Mesenchymal stem cell (in vitro differentiated cells and primary cell): ENCODE measurements at regions not wholly inside any gene's neighbourhood (a gene's known extent, or its start where the extent isn't known, plus 50 kb on each side); places are given as distances from the start of the nearest gene placed in this dataset.

Source experiments
- DNase-seq: peaks from one replicate; pipeline ENCODE4 v3.0.0-alpha.2; 2013
- H2AFZ ChIP-seq: one replicate; pipeline ENCODE4 v1.6.1; 2013; ENCODE audit warnings: low read depth, mild to moderate bottlenecking, control low read depth, inconsistent platforms, low read length, moderate library complexity
- H2AK5ac ChIP-seq: 2 replicates; pipeline ENCODE4 v1.6.1; 2013; ENCODE audit warnings: low read length, moderate library complexity, mild to moderate bottlenecking, inconsistent platforms; ENCODE audit not compliant: severe bottlenecking
- H2BK120ac ChIP-seq: one replicate; pipeline ENCODE4 v1.6.1; 2013; ENCODE audit warnings: low read depth, mild to moderate bottlenecking, inconsistent platforms, low read length, moderate library complexity
- H2BK12ac ChIP-seq, 2 experiments: one replicate each; pipeline ENCODE4 v1.6.1; 2013; ENCODE audit warnings: inconsistent platforms in 2 of 2, low read length in 2 of 2, mild to moderate bottlenecking in 2 of 2, moderate library complexity in 2 of 2, control low read depth in 1 of 2
- H2BK15ac ChIP-seq: one replicate; pipeline ENCODE4 v1.6.1; 2013; ENCODE audit warnings: mild to moderate bottlenecking, low read depth, inconsistent platforms; ENCODE audit not compliant: poor library complexity, severe bottlenecking
- H2BK5ac ChIP-seq: 2 replicates; pipeline ENCODE4 v1.6.1; 2013; ENCODE audit warnings: low read depth, mild to moderate bottlenecking, low read length, control low read depth, inconsistent platforms; ENCODE audit not compliant: poor library complexity, severe bottlenecking
- H3K14ac ChIP-seq, 2 experiments: one replicate each; pipeline ENCODE4 v1.6.1; 2013; ENCODE audit warnings: inconsistent platforms in 2 of 2, low read length in 2 of 2, control low read depth in 1 of 2, mild to moderate bottlenecking in 1 of 2, moderate library complexity in 1 of 2
- H3K18ac ChIP-seq, 2 experiments: one replicate each; pipeline ENCODE4 v1.6.1; 2013; ENCODE audit warnings: inconsistent platforms in 2 of 2, low read length in 2 of 2, control low read depth in 1 of 2, low read depth in 1 of 2, mild to moderate bottlenecking in 1 of 2
- H3K23ac ChIP-seq, 2 experiments: one replicate each; pipeline ENCODE4 v1.6.1; 2013; ENCODE audit warnings: inconsistent platforms in 2 of 2, low read length in 2 of 2, mild to moderate bottlenecking in 2 of 2, moderate library complexity in 2 of 2, control low read depth in 1 of 2
- H3K27ac ChIP-seq: 2 replicates; pipeline ENCODE4 v1.5.1; 2013; ENCODE audit warnings: mild to moderate bottlenecking, moderate library complexity, low read length, control low read depth, inconsistent platforms; ENCODE audit not compliant: poor library complexity, severe bottlenecking
- H3K27me3 ChIP-seq, 2 experiments: 2 replicates each; pipeline versions ENCODE4 v1.6.1 to v1.7.0; 2013; ENCODE audit warnings: low read length in 2 of 2, mild to moderate bottlenecking in 2 of 2, moderate library complexity in 2 of 2, control low read depth in 1 of 2, inconsistent platforms in 1 of 2; ENCODE audit not compliant: control insufficient read depth in 1 of 2, insufficient read depth in 1 of 2
- H3K36me3 ChIP-seq, 2 experiments: 2 replicates each; pipeline versions ENCODE4 v1.6.1 to v1.7.0; 2013; ENCODE audit warnings: low read length in 2 of 2, control low read depth in 1 of 2, inconsistent platforms in 1 of 2, low read depth in 1 of 2, mild to moderate bottlenecking in 1 of 2; ENCODE audit not compliant: insufficient read depth in 2 of 2, control insufficient read depth in 1 of 2
- H3K4ac ChIP-seq, 2 experiments: one replicate each; pipeline ENCODE4 v1.6.1; 2013; ENCODE audit warnings: inconsistent platforms in 2 of 2, low read length in 2 of 2, mild to moderate bottlenecking in 2 of 2, moderate library complexity in 2 of 2, control low read depth in 1 of 2, low read depth in 1 of 2
- H3K4me1 ChIP-seq: 2 replicates; pipeline ENCODE4 v1.6.1; 2013; ENCODE audit warnings: low read depth, low read length, control low read depth; ENCODE audit not compliant: control insufficient read depth, insufficient read depth
- H3K4me2 ChIP-seq: 2 replicates; pipeline ENCODE4 v1.6.1; 2013; ENCODE audit warnings: low read length, mild to moderate bottlenecking, inconsistent platforms; ENCODE audit not compliant: poor library complexity, severe bottlenecking
- H3K4me3 ChIP-seq, 2 experiments: 2 replicates each; pipeline versions ENCODE4 v1.5.1 to v1.7.0; 2013; ENCODE audit warnings: low read length in 2 of 2, mild to moderate bottlenecking in 2 of 2, control low read depth in 1 of 2, low read depth in 1 of 2; ENCODE audit not compliant: insufficient read depth in 1 of 2
- H3K79me1 ChIP-seq: replicated peaks from 2 replicates; pipeline ENCODE4 v1.6.1; 2013; ENCODE audit warnings: mild to moderate bottlenecking, control low read depth, low read length, inconsistent platforms; ENCODE audit not compliant: poor library complexity, severe bottlenecking
- H3K9ac ChIP-seq: 2 replicates; pipeline ENCODE4 v1.7.0; 2013; ENCODE audit warnings: mild to moderate bottlenecking, low read length, moderate library complexity
- H3K9me3 ChIP-seq: 2 replicates; pipeline ENCODE4 v1.7.0; 2013; ENCODE audit warnings: mild to moderate bottlenecking, low read length; ENCODE audit not compliant: control insufficient read depth
- H4K8ac ChIP-seq: one replicate; pipeline ENCODE4 v1.6.1; 2013; ENCODE audit warnings: inconsistent platforms, mild to moderate bottlenecking, low read length, moderate library complexity
- H4K91ac ChIP-seq: one replicate; pipeline ENCODE4 v1.6.1; 2013; ENCODE audit warnings: mild to moderate bottlenecking, low read length, inconsistent platforms
- WGBS: methylation state at CpG from one replicate; pipeline ENCODE4 v1.1.7; 2013; ENCODE audit warnings: mixed read lengths; 5-methylcytosine and 5-hydroxymethylcytosine counted together

GRCh38 chr4:152103181-152103901, 342.5 kb upstream of the GATB start:
- Histone ChIP-seq H2AK5ac (peak overlapping the region; percentile 64), H2BK12ac (peak overlapping the region; percentile 46 to 84), H3K79me1 (no peaks in the 10 kb centered on the region), H2BK120ac (no peak overlapping the region), H2BK5ac (no peak overlapping the region), H3K4me1 (peaks cover 16% of the 10 kb centered on the region), H3K27ac (no peak overlapping the region), H3K23ac (no peak overlapping the region), H3K9ac (no peak overlapping the region), H3K27me3 (no peaks in the 10 kb centered on the region), H3K36me3 (no peaks in the 10 kb centered on the region), H3K9me3 (no peaks in the 10 kb centered on the region), H3K4ac (peak overlapping the region in 1 of 2 experiments; percentile 62), H3K18ac (peak overlapping the region in 1 of 2 experiments; percentile 56), H4K91ac (no peak overlapping the region), H4K8ac (peak overlapping the region; percentile 12), H3K4me2 (no peak overlapping the region), H3K14ac (peak overlapping the region in 1 of 2 experiments; percentile 29), H2AFZ (no peak overlapping the region), H3K4me3 (no peak overlapping the region), H2BK15ac (peak overlapping the region; percentile 17)
- DNase-seq: peak; percentile 26
- WGBS: 69% methylated on average over 8 of the region's 8 CpGs

- Histone ChIP-seq H2AK5ac (peak overlapping the region; percentile 83), H3K27ac (peak overlapping the region; percentile 24), H4K8ac (peak overlapping the region; percentile 86), H3K14ac (no peak overlapping the region), H3K36me3 (no peaks in the 10 kb centered on the region), H2BK120ac (peak overlapping the region; percentile 36), H2BK12ac (peak overlapping the region; percentile 75 to 85), H3K23ac (no peak overlapping the region), H2BK5ac (no peak overlapping the region), H2BK15ac (no peak overlapping the region), H3K9me3 (no peaks in the 10 kb centered on the region), H3K18ac (peak overlapping the region; percentile 44 to 63), H2AFZ (peak overlapping the region; percentile 29), H3K4me1 (peaks cover 16% of the 10 kb centered on the region), H4K91ac (peak overlapping the region; percentile 72), H3K27me3 (no peaks in the 10 kb centered on the region), H3K4ac (peak overlapping the region; percentile 50 to 78), H3K4me3 (no peak overlapping the region), H3K4me2 (no peak overlapping the region), H3K79me1 (no peaks in the 10 kb centered on the region), H3K9ac (peak overlapping the region; percentile 56)
- DNase-seq: peak; percentile 22
- 68% methylated on average over 5 of the region's 5 CpGs for WGBS
Observed at GRCh38 chr4:152102436-152103000, 341.7 kb upstream of the GATB start.

- Histone ChIP-seq H2BK120ac (no peak overlapping the region), H4K91ac (no peak overlapping the region), H2AFZ (no peak overlapping the region), H3K4ac (no peak overlapping the region), H3K79me1 (no peaks in the 10 kb centered on the region), H3K14ac (no peak overlapping the region), H3K9ac (peak overlapping the region; percentile 56), H3K4me2 (no peak overlapping the region), H2BK5ac (no peak overlapping the region), H3K36me3 (no peaks in the 10 kb centered on the region), H3K23ac (no peak overlapping the region), H3K27me3 (no peaks in the 10 kb centered on the region), H3K18ac (no peak overlapping the region), H4K8ac (no peak overlapping the region), H3K27ac (peak overlapping the region; percentile 9), H2BK15ac (no peak overlapping the region), H3K4me1 (peaks cover 15% of the 10 kb centered on the region), H3K4me3 (no peak overlapping the region), H2BK12ac (no peak overlapping the region), H3K9me3 (no peaks in the 10 kb centered on the region), H2AK5ac (no peak overlapping the region)
- peak; percentile 78 for DNase-seq
- 83% methylated on average over 6 of the region's 8 CpGs for WGBS
Observed at GRCh38 chr4:152101556-152102435, 341.0 kb upstream of the GATB start.
